ENCODE measurements at regions not wholly inside any gene's neighbourhood (a gene's known extent, or its start where the extent isn't known, plus 50 kb on each side); places are given as distances from the start of the nearest gene placed in this dataset.

DNA sequence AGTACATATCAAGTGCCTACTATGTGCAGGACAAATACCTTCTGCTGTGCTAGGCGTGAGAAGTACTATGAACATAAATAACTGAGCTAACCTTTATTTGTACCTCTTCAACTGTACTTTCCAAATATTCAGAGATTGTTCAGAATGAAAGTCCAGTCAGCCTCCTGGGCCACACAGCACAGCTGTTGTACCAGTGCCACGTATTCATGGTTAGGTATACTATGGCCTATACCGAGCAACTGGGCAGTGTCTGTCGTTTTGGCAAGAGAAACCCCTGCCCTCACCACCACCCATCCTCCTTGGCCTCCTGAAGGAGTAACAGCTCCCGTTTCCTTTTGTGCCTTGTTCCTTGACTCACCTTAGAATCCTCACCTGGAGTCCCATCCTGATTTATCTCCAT, 53.0 kb downstream of the RASSF10 start:
- no peak for ATAC-seq

DNA sequence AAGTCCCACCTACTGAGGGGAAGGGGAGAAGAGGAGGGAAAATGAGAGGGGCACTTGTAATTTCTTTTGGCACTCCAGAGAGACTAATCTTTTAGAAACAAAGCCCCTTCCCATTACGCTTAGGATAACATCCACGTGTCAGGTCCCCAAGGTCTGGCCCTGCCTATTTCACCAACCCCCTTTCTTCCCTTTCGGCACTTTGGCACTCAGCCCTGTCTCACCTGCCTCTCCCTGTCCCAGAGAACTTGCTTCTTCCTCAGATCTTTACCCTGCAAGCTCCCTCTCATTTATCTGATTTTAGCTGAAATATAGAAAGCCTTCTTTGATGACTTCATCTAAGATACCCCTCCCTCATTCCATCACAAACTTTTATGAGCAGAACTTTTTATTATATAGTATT, 55.5 kb downstream of the RASSF10 start:
- ATAC-seq: no peak

DNA sequence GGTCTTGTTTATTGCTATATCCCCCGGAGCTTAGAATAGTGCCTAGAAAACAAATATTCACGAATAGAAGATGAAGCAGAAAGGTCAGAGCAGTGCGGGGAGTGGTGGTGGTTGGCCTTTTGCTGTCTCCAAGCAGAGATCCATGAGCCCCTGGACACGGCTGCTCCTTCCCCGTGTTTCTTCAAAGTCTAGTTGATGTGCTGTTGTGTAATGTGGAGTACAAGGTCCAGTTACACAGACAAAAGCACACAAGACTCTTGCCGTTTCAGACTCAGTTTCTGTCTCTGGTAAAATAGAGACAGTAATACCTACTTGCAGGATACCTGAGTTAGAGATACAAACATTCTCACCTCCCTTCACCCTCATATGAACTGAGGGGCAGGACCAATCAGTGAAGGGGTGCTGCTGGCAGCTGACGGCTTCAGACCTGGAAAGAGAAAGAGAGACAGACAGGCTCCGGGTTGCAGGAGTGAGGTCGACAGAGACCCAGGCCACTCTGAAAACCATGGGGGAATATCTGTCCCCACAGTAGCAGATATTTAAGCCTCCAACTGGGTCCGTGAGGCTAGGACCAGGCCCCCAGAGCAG, 56.2 kb downstream of the RASSF10 start:
- ATAC-seq: no peak

DNA sequence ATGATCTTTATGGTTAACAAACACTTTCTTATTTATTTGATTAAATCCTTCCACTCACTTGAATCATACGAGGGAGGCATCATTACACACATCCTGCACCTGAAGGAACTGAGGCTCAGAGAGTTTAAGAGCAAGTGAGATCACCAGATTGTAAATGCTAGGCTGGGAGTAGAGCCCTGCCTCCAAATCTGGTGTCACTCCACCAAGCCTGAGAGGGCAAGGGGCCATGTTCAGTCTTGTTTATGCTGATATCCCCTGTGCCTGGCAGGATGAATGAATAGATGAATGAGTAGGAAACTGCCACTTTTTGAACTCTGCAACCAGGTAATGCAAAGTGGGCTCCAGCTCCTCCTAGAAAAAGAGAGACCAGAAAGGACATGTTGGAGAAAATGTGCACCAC, 59.1 kb downstream of the RASSF10 start:
- ATAC-seq: no peak

GRCh38 chr11:13073119-13073981, 64.2 kb downstream of the RASSF10 start:
- no peak for ATAC-seq

GRCh38 chr11:13074714-13075464, 65.8 kb downstream of the RASSF10 start:
- no peak for ATAC-seq

GRCh38 chr11:13076961-13077360, 67.8 kb downstream of the RASSF10 start:
- no peak for ATAC-seq

DNA sequence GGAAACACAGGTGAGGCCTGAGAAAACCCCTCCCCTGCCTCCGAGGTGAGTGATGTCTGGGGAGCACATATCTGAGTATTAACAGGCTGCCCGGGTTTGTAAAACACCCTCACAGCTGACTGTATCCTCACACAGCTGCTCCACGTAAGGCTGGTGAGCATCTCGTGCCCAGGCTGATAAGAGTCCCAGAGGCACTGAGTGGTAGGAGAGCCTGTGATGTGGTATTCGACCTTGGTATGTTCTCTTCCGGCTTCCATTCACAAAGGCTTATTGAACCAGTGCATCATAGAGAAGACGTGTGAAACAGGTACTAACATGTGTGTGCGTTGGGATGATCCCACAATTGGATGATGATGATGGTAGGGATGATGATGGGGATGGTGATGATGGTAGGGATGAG, 71.7 kb downstream of the RASSF10 start:
- no peak for ATAC-seq

GRCh38 chr11:13082588-13082987, 73.5 kb downstream of the RASSF10 start:
- ATAC-seq: no peak

DNA sequence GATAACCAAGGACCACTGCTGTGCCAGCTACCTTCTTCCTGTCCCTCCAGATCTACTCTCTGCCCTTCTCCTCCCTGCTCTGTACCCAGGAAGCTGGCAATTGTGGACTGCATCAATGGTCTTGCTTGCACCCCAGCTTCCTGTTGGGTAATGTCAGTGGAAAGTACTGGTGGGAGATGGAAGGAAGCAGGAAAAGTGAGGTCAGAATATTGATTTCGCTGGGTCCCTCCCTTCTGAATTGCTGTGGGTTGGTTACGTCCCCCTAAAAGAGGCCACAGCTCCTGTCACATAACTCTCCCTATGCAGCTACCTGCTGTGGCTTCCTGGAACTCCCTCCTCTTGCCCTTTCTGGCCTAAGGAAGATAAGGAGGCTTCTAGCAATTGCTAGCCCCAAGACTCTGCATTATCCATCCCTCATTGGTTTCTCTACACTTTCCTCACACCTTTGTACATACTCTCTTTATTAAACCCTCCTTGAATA, 81.2 kb downstream of the RASSF10 start:
- no peak for ATAC-seq

DNA sequence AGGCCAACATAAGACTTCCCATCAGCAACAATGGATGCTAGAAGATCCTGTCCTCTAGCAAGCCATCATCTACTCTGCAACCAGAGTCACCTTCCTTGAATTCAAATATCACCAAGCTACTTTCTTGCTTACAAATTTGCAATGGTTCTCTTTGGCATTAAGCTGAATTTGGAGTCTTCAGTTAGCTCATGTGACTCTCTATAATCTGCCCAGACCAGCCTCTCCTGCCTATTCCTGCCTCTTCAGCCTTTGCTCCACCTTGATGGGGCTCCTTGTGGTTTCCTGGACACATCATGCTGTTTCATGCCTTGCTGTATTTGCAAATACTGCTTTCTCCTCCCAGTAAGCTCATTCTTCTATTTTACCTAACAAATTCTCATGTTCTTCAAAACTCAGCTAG, 82.3 kb downstream of the RASSF10 start:
- ATAC-seq: no peak

- no peak for ATAC-seq
Observed at GRCh38 chr11:13091804-13092203, 82.7 kb downstream of the RASSF10 start.

DNA sequence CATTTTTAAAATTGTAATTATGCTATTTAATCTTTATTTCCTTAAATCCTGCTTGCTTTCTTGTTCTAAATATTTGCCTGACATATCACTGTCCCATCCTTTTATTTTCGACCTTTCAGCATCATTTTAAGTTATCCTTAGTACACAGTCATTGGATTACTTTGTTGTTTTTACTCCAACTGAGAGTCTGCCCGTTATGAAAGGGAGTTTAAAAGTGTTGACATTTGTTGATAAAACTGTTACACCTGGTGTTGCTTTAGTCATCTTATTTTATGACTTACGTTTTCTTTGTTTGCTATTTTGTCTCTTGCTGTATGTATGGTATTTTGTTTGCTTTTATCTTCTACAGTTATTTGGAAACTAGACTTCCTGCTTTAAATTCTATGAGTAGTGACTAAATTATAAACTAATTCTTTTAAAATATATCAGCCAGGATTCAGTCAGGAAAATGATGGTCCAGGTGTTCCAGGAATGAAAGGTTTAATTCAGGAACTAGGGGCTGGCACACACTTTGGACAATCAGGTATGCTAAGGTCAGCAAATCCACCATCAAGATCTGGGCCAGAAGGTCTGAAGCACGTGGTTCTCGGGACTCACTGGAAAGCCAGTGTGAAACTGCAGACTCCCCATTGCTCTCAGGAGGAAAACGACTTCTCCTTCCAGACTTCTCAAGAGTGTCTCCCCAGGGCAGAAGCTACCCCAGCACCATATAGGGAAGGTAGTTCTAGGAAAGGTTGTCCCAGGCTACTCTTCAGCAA, 86.0 kb downstream of the RASSF10 start:
- ATAC-seq: no peak

DNA sequence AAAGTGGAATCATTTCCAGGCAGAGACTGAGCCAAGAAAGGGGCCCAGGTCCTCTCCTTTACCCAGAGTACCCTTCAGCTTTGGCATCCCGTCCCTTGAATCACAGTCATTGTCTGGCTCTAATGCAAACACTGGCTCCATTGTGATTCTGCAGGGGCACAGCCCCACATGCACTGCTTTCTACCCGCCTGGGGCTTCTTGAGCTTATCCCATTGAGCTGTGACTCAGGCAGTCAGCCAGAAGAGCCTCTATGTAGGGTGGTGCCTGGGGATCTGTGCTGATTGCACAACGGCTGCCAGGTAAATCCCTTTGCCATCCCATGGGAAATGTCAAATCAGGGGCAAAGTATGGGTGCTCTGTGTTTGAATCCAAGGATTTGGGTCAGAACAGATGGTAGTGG, 88.9 kb downstream of the RASSF10 start:
- ATAC-seq: no peak

DNA sequence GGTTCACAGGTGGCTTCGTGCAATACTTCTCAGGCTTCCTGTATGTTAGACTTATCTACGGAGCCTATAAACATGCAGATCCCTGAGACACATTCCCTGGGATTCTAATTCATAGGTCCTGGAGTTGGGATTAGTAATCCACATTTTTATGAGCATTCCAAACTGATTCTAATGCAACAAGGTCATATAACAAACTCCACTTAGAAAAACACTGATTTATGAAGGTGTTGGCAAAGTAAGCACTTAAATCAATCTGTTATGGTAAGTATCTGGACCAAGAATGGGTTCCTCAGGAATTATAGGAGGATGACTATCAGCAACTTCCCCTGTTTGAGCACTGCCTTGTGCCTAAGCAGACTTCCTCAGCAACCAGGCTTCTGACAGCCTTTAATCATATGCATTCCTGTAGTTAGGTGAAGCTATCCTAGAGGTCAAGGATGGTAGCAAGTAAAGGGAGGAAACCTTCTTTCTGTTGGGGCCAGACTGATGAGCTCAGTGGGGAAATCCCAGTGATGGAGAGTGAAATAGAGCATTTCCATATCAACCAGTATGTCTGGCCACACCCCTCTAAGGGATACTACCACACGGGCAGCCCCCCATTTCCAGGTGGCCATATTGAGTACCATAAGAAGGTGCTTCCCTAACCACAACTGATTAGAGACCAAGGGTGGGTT, 89.6 kb downstream of the RASSF10 start:
- ATAC-seq: no peak

- ATAC-seq: no peak
Observed at GRCh38 chr11:13101644-13102512, 92.8 kb downstream of the RASSF10 start.

- ATAC-seq: no peak
Observed at GRCh38 chr11:13102513-13102840, 93.4 kb downstream of the RASSF10 start.

DNA sequence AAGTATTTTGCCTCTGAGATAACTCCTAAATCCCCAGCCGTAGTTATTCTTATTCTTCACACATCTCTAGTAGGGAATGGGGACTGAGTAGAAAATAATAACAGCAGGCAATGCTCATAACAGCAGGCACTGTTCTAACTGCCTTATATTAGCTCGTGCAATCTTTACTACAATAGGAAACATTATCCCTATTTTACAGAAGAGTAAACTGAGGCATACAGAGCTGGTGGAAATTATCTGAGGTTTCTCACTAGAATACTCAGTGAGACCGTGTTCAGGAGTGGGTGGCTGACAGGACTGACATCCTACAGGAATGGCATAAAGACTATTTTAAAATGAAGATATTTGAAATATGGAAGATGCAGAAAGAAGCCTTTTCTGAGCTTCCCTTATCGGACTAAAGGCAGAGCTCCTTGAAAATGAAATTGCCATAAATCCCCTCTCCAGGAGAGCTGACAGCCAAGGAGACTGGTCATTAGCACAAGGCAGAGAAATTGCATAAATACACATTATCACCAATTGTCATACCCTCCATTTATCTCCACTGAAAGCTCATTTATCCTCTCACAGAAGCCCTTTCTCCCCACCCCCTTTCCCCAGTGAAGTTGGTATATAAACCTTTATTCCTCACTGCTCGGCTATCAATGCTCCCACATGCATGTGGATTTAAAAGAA, 93.9 kb downstream of the RASSF10 start:
- ATAC-seq: no peak

GRCh38 chr11:13103962-13104554, 94.9 kb downstream of the RASSF10 start:
- no peak for ATAC-seq

DNA sequence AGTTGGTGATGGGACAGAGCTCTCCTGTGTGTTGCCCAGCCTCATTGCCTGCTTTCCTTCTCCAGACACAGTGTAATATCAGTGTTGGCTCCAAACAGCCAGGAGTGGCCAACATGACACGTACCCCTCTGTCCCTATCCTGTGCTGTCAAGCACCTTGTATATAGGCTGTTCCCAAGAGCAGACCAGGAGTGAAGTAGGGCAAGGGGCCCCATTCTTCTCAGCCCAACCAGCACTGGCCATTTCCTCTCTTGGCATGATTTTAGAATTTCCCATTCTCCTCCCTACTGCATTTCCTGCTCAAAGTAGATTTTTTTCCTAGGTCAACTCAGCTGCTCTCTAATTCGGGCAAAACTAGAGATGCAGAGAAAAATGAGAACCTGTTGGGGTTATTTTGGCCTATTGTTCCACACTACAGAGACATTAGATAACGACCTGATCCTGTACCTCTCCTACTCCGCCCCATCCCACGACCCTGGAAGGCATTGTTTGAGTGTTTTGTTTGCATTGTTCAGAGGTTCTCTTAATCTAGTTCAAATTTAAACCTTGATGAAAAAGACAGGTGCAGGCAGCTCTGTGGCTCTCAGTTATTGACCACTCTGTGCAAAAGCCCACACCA, 95.6 kb downstream of the RASSF10 start:
- ATAC-seq: no peak
